ENCODE measurements at regions not wholly inside any gene's neighbourhood (a gene's known extent, or its start where the extent isn't known, plus 50 kb on each side); places are given as distances from the start of the nearest gene placed in this dataset.

DNA sequence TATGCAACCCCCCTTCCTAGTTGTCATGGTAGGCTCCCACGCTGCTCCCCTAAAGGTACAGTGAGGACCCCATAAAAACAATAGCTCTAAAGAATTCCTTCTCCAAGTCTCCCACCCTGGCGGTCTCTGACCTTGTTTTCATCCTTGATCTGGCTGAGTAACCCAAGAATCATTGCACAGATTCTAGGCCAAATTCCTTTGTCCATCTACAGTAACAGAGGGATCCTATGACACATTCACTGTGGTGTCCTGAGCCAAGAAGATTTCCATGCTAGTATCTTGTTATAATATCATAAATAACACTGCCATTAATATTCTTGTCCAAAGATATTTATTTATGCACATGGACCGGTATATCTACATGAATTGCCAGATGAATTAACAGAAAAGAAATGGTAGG lies 240.2 kb downstream of the CYP26B1 start:
- WGBS, 5 donors, result 84 to 91% (median 86%) methylated on average over 3 of the region's 3 CpGs
- no peak for TF ChIP-seq POLR2A (IDR thresholded peaks at IDR 0.05)
- TF ChIP-seq, protein P1, sequence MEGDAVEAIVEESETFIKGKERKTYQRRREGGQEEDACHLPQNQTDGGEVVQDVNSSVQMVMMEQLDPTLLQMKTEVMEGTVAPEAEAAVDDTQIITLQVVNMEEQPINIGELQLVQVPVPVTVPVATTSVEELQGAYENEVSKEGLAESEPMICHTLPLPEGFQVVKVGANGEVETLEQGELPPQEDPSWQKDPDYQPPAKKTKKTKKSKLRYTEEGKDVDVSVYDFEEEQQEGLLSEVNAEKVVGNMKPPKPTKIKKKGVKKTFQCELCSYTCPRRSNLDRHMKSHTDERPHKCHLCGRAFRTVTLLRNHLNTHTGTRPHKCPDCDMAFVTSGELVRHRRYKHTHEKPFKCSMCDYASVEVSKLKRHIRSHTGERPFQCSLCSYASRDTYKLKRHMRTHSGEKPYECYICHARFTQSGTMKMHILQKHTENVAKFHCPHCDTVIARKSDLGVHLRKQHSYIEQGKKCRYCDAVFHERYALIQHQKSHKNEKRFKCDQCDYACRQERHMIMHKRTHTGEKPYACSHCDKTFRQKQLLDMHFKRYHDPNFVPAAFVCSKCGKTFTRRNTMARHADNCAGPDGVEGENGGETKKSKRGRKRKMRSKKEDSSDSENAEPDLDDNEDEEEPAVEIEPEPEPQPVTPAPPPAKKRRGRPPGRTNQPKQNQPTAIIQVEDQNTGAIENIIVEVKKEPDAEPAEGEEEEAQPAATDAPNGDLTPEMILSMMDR (IDR thresholded peaks at IDR 0.05), result no peak
- TF ChIP-seq POLR2AphosphoS5 (IDR thresholded peaks at IDR 0.05), result no peak
- TF ChIP-seq EP300 (IDR thresholded peaks at IDR 0.05), result no peak
- Histone ChIP-seq H3K4me3 (no peak overlapping the region), H3K36me3 (no peaks in the 10 kb centered on the region), H3K9me3 (peaks cover 3 to 20% (median 14%) of the 10 kb centered on the region in 4 donors), H3K27me3 (peaks cover 0 to 14% (median 5%) of the 10 kb centered on the region in 3 donors), H3K27ac (no peak overlapping the region), H3K4me1 (no peaks in the 10 kb centered on the region)
- no peak for DNase-seq
- intact Hi-C loops (cut with DNase I; ENCODE audit: low total_unique reads), result no loop called here

DNA sequence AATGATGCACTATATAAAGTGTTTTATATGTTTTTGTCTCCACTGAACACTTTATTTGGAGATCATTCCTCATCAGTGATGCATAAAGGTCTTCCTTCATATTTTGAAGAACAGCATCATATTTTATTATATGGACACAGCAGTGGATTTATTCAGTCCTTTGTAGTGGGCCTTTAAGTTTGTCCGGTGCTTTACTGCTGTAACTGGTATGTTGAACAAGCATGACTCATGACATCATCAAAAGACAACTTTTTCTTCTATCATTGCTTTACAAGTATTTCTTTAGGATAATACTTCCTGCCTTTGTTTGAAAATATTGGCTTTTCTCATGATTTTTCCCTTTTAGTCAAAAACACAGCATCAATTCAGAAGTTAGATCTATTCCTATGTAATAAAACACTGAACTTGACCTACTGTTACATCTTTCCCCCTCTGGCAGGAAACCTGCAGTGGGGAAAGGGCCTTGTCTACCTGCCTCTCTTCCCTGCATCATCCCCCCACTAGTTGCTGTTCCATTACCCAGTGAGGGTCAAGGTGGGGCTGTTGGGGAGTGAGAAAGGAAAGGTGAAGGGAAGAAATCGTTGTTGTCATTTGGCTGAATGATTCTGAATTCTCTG lies 241.2 kb downstream of the CYP26B1 start:
- DNase-seq, result no peak
- Histone ChIP-seq H3K4me3 (no peak overlapping the region), H3K4me1 (no peaks in the 10 kb centered on the region), H3K9me3 (peaks cover 3 to 20% (median 14%) of the 10 kb centered on the region in 4 donors), H3K36me3 (no peaks in the 10 kb centered on the region), H3K27ac (no peak overlapping the region), H3K27me3 (peaks cover 0 to 14% (median 5%) of the 10 kb centered on the region in 3 donors)
- intact Hi-C loops (cut with DNase I; ENCODE audit: low total_unique reads), result no loop called here
- WGBS, 5 donors, result 77 to 93% (median 87%) methylated on average over 2 of the region's 2 CpGs
- TF ChIP-seq POLR2AphosphoS5 (IDR thresholded peaks at IDR 0.05) (no peak), EP300 (IDR thresholded peaks at IDR 0.05) (no peak), POLR2A (IDR thresholded peaks at IDR 0.05) (no peak)
- TF ChIP-seq, protein P1 (IDR thresholded peaks at IDR 0.05), result no peak

DNA sequence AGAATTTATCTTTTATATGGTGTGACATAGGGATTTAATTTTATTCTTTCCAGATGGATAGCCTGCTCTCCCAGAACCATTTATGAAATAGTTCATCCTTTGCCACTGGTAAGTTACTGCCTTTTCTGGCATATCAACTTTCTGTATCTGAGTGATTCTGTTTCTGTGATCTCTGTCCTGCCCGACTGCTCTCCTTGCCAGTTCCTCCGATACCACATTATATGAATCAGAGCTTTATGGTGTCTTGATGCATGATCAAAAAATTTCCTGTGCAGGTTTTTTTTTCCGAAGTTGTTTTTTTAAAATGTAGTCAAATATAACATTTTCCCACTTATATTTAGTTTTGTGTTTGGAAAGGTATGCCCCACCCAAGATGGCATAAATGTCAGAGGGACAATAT lies 242.5 kb downstream of the CYP26B1 start:
- 83 to 94% (median 88%) methylated on average over 3 of the region's 3 CpGs for WGBS, 5 donors
- intact Hi-C loops (cut with DNase I; ENCODE audit: low total_unique reads), result no loop called here

DNA sequence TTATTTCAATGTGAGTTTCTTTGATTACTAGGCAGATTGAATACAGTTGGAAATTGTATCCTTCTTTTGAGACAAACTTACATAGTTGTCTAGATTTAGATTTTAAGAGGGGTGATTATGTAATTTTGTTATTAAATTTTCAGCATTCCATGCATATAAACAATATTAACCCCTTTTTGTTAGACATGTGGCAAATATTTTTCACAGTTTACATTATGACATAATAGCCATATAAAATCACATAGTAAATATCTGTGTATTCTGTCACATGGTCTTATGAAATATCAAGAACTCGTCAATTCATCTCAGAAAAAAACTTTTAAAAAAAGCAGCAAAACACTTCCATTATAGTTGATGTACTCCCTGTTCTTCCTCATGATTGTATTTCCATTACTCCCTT lies 243.8 kb downstream of the CYP26B1 start:
- WGBS, 5 donors, result 78 to 87% (median 82%) methylated on average over 1 of the region's 1 CpG
- Histone ChIP-seq H3K27ac (no peak overlapping the region), H3K4me1 (no peaks in the 10 kb centered on the region), H3K4me3 (no peak overlapping the region), H3K36me3 (no peaks in the 10 kb centered on the region), H3K27me3 (peaks cover 0 to 14% (median 5%) of the 10 kb centered on the region in 3 donors), H3K9me3 (no peaks in the 10 kb centered on the region)
- no peak for DNase-seq
- intact Hi-C loops (cut with DNase I; ENCODE audit: low total_unique reads), result no loop called here
- TF ChIP-seq, protein P1 (IDR thresholded peaks at IDR 0.05), result no peak
- TF ChIP-seq POLR2A (IDR thresholded peaks at IDR 0.05), result no peak
- TF ChIP-seq POLR2AphosphoS5 (IDR thresholded peaks at IDR 0.05), result no peak
- TF ChIP-seq EP300 (IDR thresholded peaks at IDR 0.05), result no peak

More for the DNA sequence above, 242.5 kb downstream of the CYP26B1 start:
- Histone ChIP-seq H3K27ac (no peak overlapping the region), H3K9me3 (peaks cover 0 to 13% (median 8%) of the 10 kb centered on the region in 4 donors), H3K4me3 (no peak overlapping the region), H3K27me3 (peaks cover 0 to 14% (median 5%) of the 10 kb centered on the region in 3 donors), H3K4me1 (no peaks in the 10 kb centered on the region), H3K36me3 (no peaks in the 10 kb centered on the region)
- no peak for DNase-seq
- TF ChIP-seq, protein P1 (IDR thresholded peaks at IDR 0.05), result no peak
- TF ChIP-seq POLR2A (IDR thresholded peaks at IDR 0.05) (no peak), EP300 (IDR thresholded peaks at IDR 0.05) (no peak), POLR2AphosphoS5 (IDR thresholded peaks at IDR 0.05) (no peak)

Data from stomach (tissue), 8 donors.